Astrocyte (in vitro differentiated cells and primary cell): ENCODE measurements at regions not wholly inside any gene's neighbourhood (a gene's known extent, or its start where the extent isn't known, plus 50 kb on each side); places are given as distances from the start of the nearest gene placed in this dataset.

Experiments used
- EZH2 ChIP-seq: IDR thresholded peaks from 2 replicates; pipeline ENCODE4 v1.6.1; 2012; ENCODE audit warnings: mild to moderate bottlenecking, low read length, inconsistent platforms; ENCODE audit not compliant: insufficient read depth
- TF ChIP-seq, protein P1 (sequence below): IDR thresholded peaks from 2 replicates; pipeline ENCODE4 v1.5.1; 2011; ENCODE audit warnings: low read depth, mild to moderate bottlenecking, inconsistent platforms, low read length, moderate library complexity; ENCODE audit not compliant: insufficient read depth

DNA sequence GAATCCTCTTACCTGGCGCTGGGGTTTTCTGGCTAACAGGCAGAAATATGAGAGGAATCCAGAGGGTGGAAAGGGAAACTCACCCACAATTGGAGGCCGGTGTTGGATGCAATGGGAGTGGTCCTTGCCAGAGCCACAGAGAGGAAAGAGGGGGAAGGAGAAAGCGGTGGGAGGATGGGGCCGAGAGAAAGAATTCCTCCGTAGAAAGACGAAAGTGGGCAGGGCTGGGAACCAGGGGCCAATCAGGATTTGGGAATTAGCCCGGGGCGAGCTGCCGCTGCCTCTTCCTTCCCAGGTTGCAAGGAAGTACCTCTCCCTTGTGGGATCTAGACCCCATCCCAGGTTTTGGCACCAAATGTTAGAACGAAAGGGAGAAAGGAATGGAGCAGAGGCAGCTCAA is 83.1 kb upstream of the SPIN4 start:
- TF ChIP-seq, protein P1, sequence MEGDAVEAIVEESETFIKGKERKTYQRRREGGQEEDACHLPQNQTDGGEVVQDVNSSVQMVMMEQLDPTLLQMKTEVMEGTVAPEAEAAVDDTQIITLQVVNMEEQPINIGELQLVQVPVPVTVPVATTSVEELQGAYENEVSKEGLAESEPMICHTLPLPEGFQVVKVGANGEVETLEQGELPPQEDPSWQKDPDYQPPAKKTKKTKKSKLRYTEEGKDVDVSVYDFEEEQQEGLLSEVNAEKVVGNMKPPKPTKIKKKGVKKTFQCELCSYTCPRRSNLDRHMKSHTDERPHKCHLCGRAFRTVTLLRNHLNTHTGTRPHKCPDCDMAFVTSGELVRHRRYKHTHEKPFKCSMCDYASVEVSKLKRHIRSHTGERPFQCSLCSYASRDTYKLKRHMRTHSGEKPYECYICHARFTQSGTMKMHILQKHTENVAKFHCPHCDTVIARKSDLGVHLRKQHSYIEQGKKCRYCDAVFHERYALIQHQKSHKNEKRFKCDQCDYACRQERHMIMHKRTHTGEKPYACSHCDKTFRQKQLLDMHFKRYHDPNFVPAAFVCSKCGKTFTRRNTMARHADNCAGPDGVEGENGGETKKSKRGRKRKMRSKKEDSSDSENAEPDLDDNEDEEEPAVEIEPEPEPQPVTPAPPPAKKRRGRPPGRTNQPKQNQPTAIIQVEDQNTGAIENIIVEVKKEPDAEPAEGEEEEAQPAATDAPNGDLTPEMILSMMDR, result no peak
- TF ChIP-seq EZH2, result no peak
